ENCODE measurements at regions not wholly inside any gene's neighbourhood (a gene's known extent, or its start where the extent isn't known, plus 50 kb on each side); places are given as distances from the start of the nearest gene placed in this dataset.

DNA sequence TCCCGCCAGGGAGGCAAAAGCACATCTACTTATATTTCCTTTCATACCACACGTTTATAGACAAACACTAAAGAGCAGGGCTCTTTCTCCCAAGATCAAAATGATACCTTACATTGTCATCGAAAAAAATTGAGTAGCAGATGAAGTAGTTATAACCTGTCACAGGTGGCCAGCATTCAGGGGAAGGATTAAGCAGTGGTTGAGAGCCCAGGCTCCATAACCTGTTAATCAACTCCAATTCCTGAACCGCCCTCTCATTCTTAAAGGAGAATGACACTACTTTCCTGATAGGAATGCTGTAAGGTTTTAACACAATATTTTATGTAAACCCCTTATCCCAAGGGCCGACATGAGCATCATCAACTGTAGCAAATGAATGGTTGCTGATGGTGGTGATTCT, 268.9 kb upstream of the KCNIP4 start:
- no peak overlapping the region for H3K4me3 ChIP-seq (ENCODE audit: low read length)
- H3K9me3 ChIP-seq (ENCODE audit: control insufficient read depth, low read length) = no peaks in the 10 kb centered on the region
- no peak overlapping the region for H3K9ac ChIP-seq (ENCODE audit: low read length)
- H3K36me3 ChIP-seq (ENCODE audit: control insufficient read depth, insufficient read depth, low read length, severe bottlenecking) = no peaks in the 10 kb centered on the region
- peaks cover 3% of the 10 kb centered on the region for H3K27me3 ChIP-seq (replicated peaks; ENCODE audit: control insufficient read depth, insufficient read depth, low read length)
- H3K4me1 ChIP-seq (ENCODE audit: control insufficient read depth, insufficient read depth, low read length) = no peaks in the 10 kb centered on the region
- DNase-seq (ENCODE audit: low read depth) = no peak

DNA sequence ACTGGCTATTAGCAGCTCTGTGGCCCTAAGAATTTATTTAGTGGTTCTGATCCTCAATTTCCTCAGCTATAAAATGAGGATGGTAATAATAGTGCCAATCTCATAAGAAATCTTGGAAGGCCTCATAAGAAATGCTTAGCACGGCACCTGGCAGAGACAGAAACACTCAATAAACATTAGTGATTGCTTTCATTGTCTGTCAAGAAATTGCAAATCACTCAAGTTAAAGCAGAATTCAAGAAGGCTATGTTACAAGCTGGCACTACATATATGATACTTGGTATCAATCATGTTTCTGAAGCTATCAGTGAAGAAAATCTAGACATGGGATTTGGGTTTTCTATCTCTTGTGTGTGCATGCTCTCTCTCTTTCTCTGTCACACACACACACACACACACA, 267.7 kb upstream of the KCNIP4 start:
- Histone ChIP-seq H3K27me3 (replicated peaks; ENCODE audit: control insufficient read depth, insufficient read depth, low read length) (peaks cover 3% of the 10 kb centered on the region), H3K4me3 (ENCODE audit: low read length) (no peak overlapping the region), H3K36me3 (ENCODE audit: control insufficient read depth, insufficient read depth, low read length, severe bottlenecking) (no peaks in the 10 kb centered on the region), H3K4me1 (ENCODE audit: control insufficient read depth, insufficient read depth, low read length) (no peaks in the 10 kb centered on the region), H3K9me3 (ENCODE audit: control insufficient read depth, low read length) (no peaks in the 10 kb centered on the region), H3K9ac (ENCODE audit: low read length) (no peak overlapping the region)
- no peak for DNase-seq (ENCODE audit: low read depth)

DNA sequence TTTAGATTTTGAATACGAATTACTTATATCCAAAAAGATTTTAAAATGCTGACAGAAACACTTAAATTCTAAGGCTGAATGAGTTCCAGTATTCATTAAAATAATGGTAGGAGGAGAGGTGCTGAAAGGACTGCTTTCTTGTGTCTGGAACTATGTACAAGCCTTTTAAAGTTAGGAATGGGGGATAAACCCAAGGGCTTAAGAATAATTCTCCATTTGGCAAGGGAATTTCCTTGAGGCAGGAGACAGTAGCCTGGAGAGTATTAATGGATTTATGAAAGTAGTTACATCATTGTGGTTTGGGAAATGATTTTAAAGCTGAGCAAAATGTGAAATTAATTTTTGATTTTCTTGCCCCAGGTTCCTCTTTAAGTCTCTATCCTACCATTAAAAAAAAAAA, 266.5 kb upstream of the KCNIP4 start:
- Histone ChIP-seq H3K4me1 (ENCODE audit: control insufficient read depth, insufficient read depth, low read length) (no peaks in the 10 kb centered on the region), H3K9me3 (ENCODE audit: control insufficient read depth, low read length) (no peaks in the 10 kb centered on the region), H3K9ac (ENCODE audit: low read length) (no peak overlapping the region), H3K27me3 (replicated peaks; ENCODE audit: control insufficient read depth, insufficient read depth, low read length) (peaks cover 3% of the 10 kb centered on the region), H3K36me3 (ENCODE audit: control insufficient read depth, insufficient read depth, low read length, severe bottlenecking) (no peaks in the 10 kb centered on the region), H3K4me3 (ENCODE audit: low read length) (no peak overlapping the region)
- no peak for DNase-seq (ENCODE audit: low read depth)

DNA sequence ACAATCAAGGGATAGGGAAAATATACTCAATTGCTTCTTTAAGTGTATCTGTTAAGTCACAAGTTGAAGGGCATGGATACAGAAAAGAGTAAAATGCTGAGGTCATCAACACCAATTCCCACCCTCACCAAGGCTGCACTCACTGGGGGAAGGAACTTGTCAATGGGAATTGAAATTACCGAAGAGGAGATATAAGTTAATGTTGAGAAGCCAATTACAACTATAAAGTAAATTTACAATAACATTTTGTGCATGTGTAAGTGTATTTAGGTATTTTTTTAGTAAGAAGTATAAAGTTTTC, 255.1 kb upstream of the KCNIP4 start:
- H3K27me3 ChIP-seq (replicated peaks; ENCODE audit: control insufficient read depth, insufficient read depth, low read length) = no peaks in the 10 kb centered on the region
- no peaks in the 10 kb centered on the region for H3K36me3 ChIP-seq (ENCODE audit: control insufficient read depth, insufficient read depth, low read length, severe bottlenecking)
- no peaks in the 10 kb centered on the region for H3K9me3 ChIP-seq (ENCODE audit: control insufficient read depth, low read length)
- H3K9ac ChIP-seq (ENCODE audit: low read length) = no peak overlapping the region
- no peak for DNase-seq (ENCODE audit: low read depth)
- peaks cover 9% of the 10 kb centered on the region for H3K4me1 ChIP-seq (ENCODE audit: control insufficient read depth, insufficient read depth, low read length)
- H3K4me3 ChIP-seq (ENCODE audit: low read length) = no peak overlapping the region

DNA sequence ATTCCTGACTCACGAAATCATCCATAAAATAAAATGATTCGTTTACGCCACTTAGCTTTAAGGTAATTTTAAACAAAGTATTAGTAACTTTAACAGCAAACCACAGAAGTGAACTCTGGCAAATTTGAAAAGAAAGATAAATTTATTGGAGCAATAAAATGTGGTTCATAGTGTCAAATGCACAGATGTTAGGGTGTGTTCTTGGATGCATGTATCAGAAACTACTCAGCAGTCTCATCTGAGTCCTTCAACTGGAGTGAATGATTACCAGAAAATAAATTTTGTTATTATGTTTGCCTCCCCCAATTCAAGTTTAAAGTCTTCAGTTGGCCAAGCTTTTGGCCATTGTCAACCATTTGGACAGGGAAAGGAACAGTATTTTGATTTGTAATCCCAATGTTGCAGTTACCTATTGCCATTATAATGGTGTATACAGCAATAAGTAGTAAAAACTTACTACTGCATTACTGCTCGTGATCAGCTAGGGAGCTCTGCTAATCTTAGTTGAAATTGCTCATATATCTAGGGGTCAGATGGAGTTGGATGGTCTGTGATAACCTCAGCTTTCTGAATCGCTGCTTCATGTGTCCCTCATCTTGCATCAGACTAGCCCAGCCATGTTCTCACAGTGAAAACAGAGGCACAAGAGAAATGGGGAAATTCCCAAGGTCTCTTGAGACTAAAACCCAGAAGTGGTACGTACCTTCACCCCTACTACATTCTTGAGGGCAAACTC, 254.6 kb upstream of the KCNIP4 start:
- no peaks in the 10 kb centered on the region for H3K9me3 ChIP-seq (ENCODE audit: control insufficient read depth, low read length)
- H3K9ac ChIP-seq (ENCODE audit: low read length) = no peak overlapping the region
- H3K36me3 ChIP-seq (ENCODE audit: control insufficient read depth, insufficient read depth, low read length, severe bottlenecking) = no peaks in the 10 kb centered on the region
- H3K4me3 ChIP-seq (ENCODE audit: low read length) = no peak overlapping the region
- H3K27me3 ChIP-seq (replicated peaks; ENCODE audit: control insufficient read depth, insufficient read depth, low read length) = no peaks in the 10 kb centered on the region
- H3K4me1 ChIP-seq (ENCODE audit: control insufficient read depth, insufficient read depth, low read length) = peaks cover 9% of the 10 kb centered on the region
- DNase-seq (ENCODE audit: low read depth) = no peak

DNA sequence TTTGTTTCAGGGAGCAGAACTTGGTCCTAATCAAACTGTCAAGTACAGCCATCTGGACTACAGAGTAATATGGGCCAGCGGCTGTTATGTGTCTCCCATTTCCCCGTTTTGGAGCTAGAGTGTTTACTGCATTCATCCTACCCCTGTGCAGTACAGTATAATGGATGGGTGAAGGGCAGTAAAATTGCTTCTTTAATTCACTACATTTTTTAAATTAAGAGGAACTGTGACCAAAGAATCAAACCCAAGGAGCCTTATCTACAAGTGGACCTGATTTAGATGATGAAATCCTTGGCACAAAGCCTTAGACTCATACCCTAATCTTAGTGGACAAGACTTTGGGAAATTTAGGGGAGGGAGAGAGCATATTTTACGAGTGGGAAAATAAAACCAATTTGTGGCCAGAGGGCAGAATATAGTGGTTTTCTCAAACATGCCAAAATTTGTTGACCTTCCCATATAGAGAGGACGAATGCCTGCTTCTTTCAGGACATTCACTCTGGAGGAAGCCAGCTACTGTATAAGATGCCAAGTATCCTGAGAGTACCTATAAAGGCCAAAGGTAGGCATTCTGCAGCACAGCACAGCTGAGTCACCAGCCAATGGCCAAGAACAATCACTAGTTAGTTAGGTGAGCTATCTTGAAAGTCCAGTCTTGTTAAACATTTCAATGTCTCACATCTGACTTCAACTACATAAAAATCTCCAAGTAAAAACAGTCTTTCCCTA, 253.8 kb upstream of the KCNIP4 start:
- Histone ChIP-seq H3K4me3 (ENCODE audit: low read length) (no peak overlapping the region), H3K9ac (ENCODE audit: low read length) (no peak overlapping the region), H3K36me3 (ENCODE audit: control insufficient read depth, insufficient read depth, low read length, severe bottlenecking) (no peaks in the 10 kb centered on the region), H3K27me3 (replicated peaks; ENCODE audit: control insufficient read depth, insufficient read depth, low read length) (no peaks in the 10 kb centered on the region), H3K9me3 (ENCODE audit: control insufficient read depth, low read length) (no peaks in the 10 kb centered on the region), H3K4me1 (ENCODE audit: control insufficient read depth, insufficient read depth, low read length) (peaks cover 10% of the 10 kb centered on the region)
- DNase-seq (ENCODE audit: low read depth) = peak; percentile 13

DNA sequence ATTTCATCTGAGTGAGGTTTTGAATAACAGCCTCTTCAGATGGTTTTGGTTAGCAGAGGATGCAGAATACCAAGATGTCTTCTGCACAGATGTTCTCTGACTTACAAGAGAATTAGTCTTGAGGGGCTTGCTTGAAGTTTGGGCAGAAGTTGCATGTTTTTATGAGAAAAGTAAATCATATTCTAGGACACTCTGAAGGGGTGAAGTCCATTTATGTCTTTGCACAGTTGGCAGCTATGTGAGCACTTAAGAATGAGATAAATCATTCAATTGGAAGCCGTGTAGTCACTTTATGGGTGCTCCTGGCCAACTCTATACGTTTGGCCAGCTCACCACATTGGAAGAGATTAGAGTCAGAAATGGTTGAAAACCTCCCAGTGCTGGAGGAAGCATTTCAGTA, 252.7 kb upstream of the KCNIP4 start:
- H3K4me3 ChIP-seq (ENCODE audit: low read length) = no peak overlapping the region
- no peaks in the 10 kb centered on the region for H3K9me3 ChIP-seq (ENCODE audit: control insufficient read depth, low read length)
- DNase-seq (ENCODE audit: low read depth) = no peak
- H3K4me1 ChIP-seq (ENCODE audit: control insufficient read depth, insufficient read depth, low read length) = peaks cover 22% of the 10 kb centered on the region
- no peaks in the 10 kb centered on the region for H3K36me3 ChIP-seq (ENCODE audit: control insufficient read depth, insufficient read depth, low read length, severe bottlenecking)
- no peaks in the 10 kb centered on the region for H3K27me3 ChIP-seq (replicated peaks; ENCODE audit: control insufficient read depth, insufficient read depth, low read length)
- no peak overlapping the region for H3K9ac ChIP-seq (ENCODE audit: low read length)

DNA sequence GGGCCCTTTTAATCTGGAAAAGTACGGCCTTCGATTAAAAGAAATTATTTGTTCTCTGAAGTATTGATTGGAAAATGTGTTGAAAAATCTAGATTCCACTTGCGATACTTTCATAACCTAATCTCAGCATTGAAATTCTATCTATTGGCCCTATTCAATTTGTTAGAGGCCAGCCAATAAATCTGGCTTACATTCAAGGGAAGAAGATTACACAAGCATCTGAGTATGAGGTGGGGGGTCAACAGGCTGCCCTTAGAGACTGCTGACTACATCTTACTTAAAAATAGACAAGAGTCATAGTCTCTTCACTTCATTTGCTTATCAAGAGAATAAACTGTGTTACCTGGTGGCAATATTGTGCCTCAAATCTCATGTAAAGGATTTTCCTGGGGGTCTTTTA, 248.0 kb upstream of the KCNIP4 start:
- Histone ChIP-seq H3K9me3 (ENCODE audit: control insufficient read depth, low read length) (no peaks in the 10 kb centered on the region), H3K27me3 (replicated peaks; ENCODE audit: control insufficient read depth, insufficient read depth, low read length) (no peaks in the 10 kb centered on the region), H3K36me3 (ENCODE audit: control insufficient read depth, insufficient read depth, low read length, severe bottlenecking) (no peaks in the 10 kb centered on the region), H3K4me1 (ENCODE audit: control insufficient read depth, insufficient read depth, low read length) (peaks cover 31% of the 10 kb centered on the region), H3K4me3 (ENCODE audit: low read length) (peak overlapping the region; percentile 43), H3K9ac (ENCODE audit: low read length) (no peak overlapping the region)
- DNase-seq (ENCODE audit: low read depth) = no peak

DNA sequence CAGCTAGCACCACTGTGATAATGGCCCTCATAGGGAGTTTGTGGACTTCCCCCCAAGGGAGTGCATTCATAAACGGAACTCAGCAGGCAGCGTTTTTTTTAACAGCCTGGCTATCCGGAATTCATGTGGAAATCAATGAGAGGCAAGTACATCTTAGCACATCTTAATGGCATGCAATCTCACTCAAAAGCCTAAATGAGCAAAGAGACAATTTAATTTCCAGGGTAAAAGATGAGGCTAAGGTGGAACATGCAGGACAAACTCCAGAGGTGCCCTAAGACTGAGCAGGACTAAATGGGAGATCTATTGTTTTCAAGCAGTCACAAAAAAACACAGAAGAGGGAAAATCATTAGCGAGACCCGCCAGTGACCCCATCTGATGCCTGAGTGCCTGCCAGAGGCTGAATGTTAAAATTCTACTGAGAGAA, 243.5 kb upstream of the KCNIP4 start:
- no peak for DNase-seq (ENCODE audit: low read depth)
- Histone ChIP-seq H3K9ac (ENCODE audit: low read length) (no peak overlapping the region), H3K4me3 (ENCODE audit: low read length) (peak overlapping the region; percentile 59), H3K4me1 (ENCODE audit: control insufficient read depth, insufficient read depth, low read length) (peaks cover 40% of the 10 kb centered on the region), H3K9me3 (ENCODE audit: control insufficient read depth, low read length) (no peaks in the 10 kb centered on the region), H3K27me3 (replicated peaks; ENCODE audit: control insufficient read depth, insufficient read depth, low read length) (no peaks in the 10 kb centered on the region), H3K36me3 (ENCODE audit: control insufficient read depth, insufficient read depth, low read length, severe bottlenecking) (no peaks in the 10 kb centered on the region)

DNA sequence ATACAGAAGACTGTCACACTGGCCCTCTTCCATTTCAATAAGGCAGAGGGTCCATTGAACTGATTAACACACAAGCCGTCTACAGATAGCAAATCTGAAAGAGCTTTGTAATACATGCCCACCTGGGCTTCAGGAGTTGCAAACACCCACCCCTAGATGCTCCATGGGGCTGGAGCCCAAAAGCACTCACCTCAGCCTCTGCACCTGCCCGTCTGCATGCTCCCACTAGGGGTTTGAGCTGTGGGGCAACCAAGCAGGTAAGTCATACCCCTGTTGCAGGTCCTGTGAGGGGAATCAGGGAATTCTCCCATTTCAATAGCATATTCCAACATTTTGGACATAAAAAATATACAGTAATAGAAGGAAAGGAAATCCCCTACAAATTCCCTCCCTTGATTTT, 243.0 kb upstream of the KCNIP4 start:
- H3K4me3 ChIP-seq (ENCODE audit: low read length) = peak overlapping the region; percentile 59
- H3K9ac ChIP-seq (ENCODE audit: low read length) = no peak overlapping the region
- H3K4me1 ChIP-seq (ENCODE audit: control insufficient read depth, insufficient read depth, low read length) = peaks cover 34% of the 10 kb centered on the region
- no peaks in the 10 kb centered on the region for H3K27me3 ChIP-seq (replicated peaks; ENCODE audit: control insufficient read depth, insufficient read depth, low read length)
- DNase-seq (ENCODE audit: low read depth) = no peak
- no peaks in the 10 kb centered on the region for H3K36me3 ChIP-seq (ENCODE audit: control insufficient read depth, insufficient read depth, low read length, severe bottlenecking)
- H3K9me3 ChIP-seq (ENCODE audit: control insufficient read depth, low read length) = no peaks in the 10 kb centered on the region

DNA sequence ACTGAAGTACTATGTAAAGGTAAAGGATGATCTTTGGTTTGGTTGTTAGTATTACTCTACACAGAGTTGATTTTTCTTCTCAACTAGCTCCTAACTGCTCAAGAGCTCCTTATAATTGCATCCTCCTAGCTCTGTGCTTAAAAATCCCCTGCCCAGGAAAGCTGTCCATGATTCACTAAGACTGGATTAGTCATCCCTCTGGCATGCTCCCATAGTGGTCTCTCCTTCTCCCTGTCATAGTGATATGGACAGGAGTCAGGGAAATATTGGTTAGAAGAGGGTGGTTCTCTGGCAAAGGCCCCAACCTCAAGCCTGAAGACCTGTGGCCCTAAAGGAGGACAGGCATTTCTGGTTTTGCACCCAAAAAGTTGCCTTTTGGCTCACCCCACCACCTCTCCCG, 242.3 kb upstream of the KCNIP4 start:
- H3K9me3 ChIP-seq (ENCODE audit: control insufficient read depth, low read length) = no peaks in the 10 kb centered on the region
- H3K36me3 ChIP-seq (ENCODE audit: control insufficient read depth, insufficient read depth, low read length, severe bottlenecking) = no peaks in the 10 kb centered on the region
- no peaks in the 10 kb centered on the region for H3K27me3 ChIP-seq (replicated peaks; ENCODE audit: control insufficient read depth, insufficient read depth, low read length)
- DNase-seq (ENCODE audit: low read depth) = peak; percentile 61
- no peak overlapping the region for H3K9ac ChIP-seq (ENCODE audit: low read length)
- no peak overlapping the region for H3K4me3 ChIP-seq (ENCODE audit: low read length)
- H3K4me1 ChIP-seq (ENCODE audit: control insufficient read depth, insufficient read depth, low read length) = peaks cover 28% of the 10 kb centered on the region

Data from adipocyte (in vitro differentiated cells).